ENCODE measurements at regions not wholly inside any gene's neighbourhood (a gene's known extent, or its start where the extent isn't known, plus 50 kb on each side); places are given as distances from the start of the nearest gene placed in this dataset.

DNA sequence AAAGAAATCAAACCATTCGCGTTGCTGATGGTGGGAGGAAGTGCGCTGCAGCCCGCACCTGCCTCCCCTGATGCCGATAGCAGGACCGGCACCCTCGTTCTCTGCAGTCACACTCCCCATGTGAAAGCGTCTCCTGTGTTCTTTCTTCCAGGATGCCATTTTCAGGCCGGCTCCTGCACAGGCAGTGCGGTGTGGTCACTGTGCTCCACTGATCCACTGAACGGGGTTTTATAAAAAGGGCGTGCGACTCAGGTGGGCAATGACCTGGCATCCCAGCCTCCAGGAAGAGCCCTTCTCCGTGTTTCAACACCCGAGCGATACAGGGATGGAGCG, 88.3 kb upstream of the SNTG2 start:
- Histone ChIP-seq H3K27ac (ENCODE audit: low read depth) (no peak overlapping the region), H3F3A (replicated peaks; ENCODE audit: low read depth) (0 out of 2 replicates have a peak, but pooled peaks cover 3% of the 10 kb centered on the region), H3K4me1 (ENCODE audit: insufficient read depth) (peaks cover 19% of the 10 kb centered on the region), H3K27me3 (ENCODE audit: insufficient read depth) (peaks cover 2% of the 10 kb centered on the region; the same call in 1 of the 2 replicates), H3K79me2 (replicated peaks; ENCODE audit: insufficient read depth) (no peaks in the 10 kb centered on the region), H2AFZ (no peak overlapping the region), H3K4me3 (no peak overlapping the region), H4K20me1 (replicated peaks; ENCODE audit: insufficient read depth) (no peaks in the 10 kb centered on the region), H3K9me2 (ENCODE audit: insufficient read depth) (no peaks in the 10 kb centered on the region), H3K36me3 (ENCODE audit: insufficient read depth) (no peaks in the 10 kb centered on the region), H3K4me2 (no peak overlapping the region)
- Mint-ChIP-seq H3K27ac (no peak overlapping the region), H3K9me3 (no peaks in the 10 kb centered on the region), H3K4me3 (no peak overlapping the region), H3K27me3 (ENCODE audit: insufficient read depth, low read depth, poor library complexity) (peaks cover 12% of the 10 kb centered on the region), H3K4me1 (peaks cover 44% of the 10 kb centered on the region), H3K36me3 (ENCODE audit: low read depth) (no peaks in the 10 kb centered on the region)
- TF ChIP-seq, protein P1, sequence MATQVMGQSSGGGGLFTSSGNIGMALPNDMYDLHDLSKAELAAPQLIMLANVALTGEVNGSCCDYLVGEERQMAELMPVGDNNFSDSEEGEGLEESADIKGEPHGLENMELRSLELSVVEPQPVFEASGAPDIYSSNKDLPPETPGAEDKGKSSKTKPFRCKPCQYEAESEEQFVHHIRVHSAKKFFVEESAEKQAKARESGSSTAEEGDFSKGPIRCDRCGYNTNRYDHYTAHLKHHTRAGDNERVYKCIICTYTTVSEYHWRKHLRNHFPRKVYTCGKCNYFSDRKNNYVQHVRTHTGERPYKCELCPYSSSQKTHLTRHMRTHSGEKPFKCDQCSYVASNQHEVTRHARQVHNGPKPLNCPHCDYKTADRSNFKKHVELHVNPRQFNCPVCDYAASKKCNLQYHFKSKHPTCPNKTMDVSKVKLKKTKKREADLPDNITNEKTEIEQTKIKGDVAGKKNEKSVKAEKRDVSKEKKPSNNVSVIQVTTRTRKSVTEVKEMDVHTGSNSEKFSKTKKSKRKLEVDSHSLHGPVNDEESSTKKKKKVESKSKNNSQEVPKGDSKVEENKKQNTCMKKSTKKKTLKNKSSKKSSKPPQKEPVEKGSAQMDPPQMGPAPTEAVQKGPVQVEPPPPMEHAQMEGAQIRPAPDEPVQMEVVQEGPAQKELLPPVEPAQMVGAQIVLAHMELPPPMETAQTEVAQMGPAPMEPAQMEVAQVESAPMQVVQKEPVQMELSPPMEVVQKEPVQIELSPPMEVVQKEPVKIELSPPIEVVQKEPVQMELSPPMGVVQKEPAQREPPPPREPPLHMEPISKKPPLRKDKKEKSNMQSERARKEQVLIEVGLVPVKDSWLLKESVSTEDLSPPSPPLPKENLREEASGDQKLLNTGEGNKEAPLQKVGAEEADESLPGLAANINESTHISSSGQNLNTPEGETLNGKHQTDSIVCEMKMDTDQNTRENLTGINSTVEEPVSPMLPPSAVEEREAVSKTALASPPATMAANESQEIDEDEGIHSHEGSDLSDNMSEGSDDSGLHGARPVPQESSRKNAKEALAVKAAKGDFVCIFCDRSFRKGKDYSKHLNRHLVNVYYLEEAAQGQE (IDR thresholded peaks at IDR 0.05; ENCODE audit: unreplicated experiment) = no peak
- TF ChIP-seq ZNF462 (CRISPR knock-in tag; IDR thresholded peaks at IDR 0.05) (no peak), ZNF331 (CRISPR knock-in tag; IDR thresholded peaks at IDR 0.05; ENCODE audit: low read depth) (no peak), POLR2AphosphoS5 (IDR thresholded peaks at IDR 0.05; ENCODE audit: low read depth) (no peak), EZH2 (IDR thresholded peaks at IDR 0.05; ENCODE audit: low read depth, unreplicated experiment) (no peak)
- TF ChIP-seq, protein P2, sequence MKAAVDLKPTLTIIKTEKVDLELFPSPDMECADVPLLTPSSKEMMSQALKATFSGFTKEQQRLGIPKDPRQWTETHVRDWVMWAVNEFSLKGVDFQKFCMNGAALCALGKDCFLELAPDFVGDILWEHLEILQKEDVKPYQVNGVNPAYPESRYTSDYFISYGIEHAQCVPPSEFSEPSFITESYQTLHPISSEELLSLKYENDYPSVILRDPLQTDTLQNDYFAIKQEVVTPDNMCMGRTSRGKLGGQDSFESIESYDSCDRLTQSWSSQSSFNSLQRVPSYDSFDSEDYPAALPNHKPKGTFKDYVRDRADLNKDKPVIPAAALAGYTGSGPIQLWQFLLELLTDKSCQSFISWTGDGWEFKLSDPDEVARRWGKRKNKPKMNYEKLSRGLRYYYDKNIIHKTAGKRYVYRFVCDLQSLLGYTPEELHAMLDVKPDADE (IDR thresholded peaks at IDR 0.05) = no peak
- ATAC-seq = no peak
- no peak for DNase-seq (ENCODE audit: low spot score)

Measured in GM23338 (cell line).